HG03520 (cell line): ENCODE measurements at regions not wholly inside any gene's neighbourhood (a gene's known extent, or its start where the extent isn't known, plus 50 kb on each side); places are given as distances from the start of the nearest gene placed in this dataset.

Experiments used
- ATAC-seq: cut with Tn5 transposase; IDR thresholded peaks from one replicate; pipeline ENCODE4 v1.9.1; 2021; ENCODE audit warnings: mild to moderate bottlenecking, moderate library complexity; ENCODE audit not compliant: unreplicated experiment

GRCh38 chr11:104541701-104542100 lies 356.6 kb downstream of the CASP12 start:
- ATAC-seq = no peak

GRCh38 chr11:104538313-104538712 lies 359.9 kb downstream of the CASP12 start:
- no peak for ATAC-seq

- no peak for ATAC-seq
Observed at GRCh38 chr11:104534278-104534677, 364.0 kb downstream of the CASP12 start.

GRCh38 chr11:104531894-104532293 lies 366.4 kb downstream of the CASP12 start:
- ATAC-seq = no peak

GRCh38 chr11:104531075-104531474 lies 367.1 kb upstream of the PDGFD start:
- no peak for ATAC-seq

- ATAC-seq = no peak
Observed at GRCh38 chr11:104529906-104530305, 366.0 kb upstream of the PDGFD start.

- no peak for ATAC-seq
Observed at GRCh38 chr11:104529213-104529612, 365.3 kb upstream of the PDGFD start.

GRCh38 chr11:104526006-104526405 lies 362.1 kb upstream of the PDGFD start:
- ATAC-seq = no peak

GRCh38 chr11:104525416-104525815 lies 361.5 kb upstream of the PDGFD start:
- no peak for ATAC-seq

GRCh38 chr11:104524254-104524653 lies 360.3 kb upstream of the PDGFD start:
- ATAC-seq = no peak

- ATAC-seq = no peak
Observed at GRCh38 chr11:104523611-104524010, 359.7 kb upstream of the PDGFD start.

- no peak for ATAC-seq
Observed at GRCh38 chr11:104522650-104523049, 358.7 kb upstream of the PDGFD start.

GRCh38 chr11:104522123-104522522 lies 358.2 kb upstream of the PDGFD start:
- no peak for ATAC-seq

- ATAC-seq = no peak
Observed at GRCh38 chr11:104510169-104510568, 346.2 kb upstream of the PDGFD start.

GRCh38 chr11:104490182-104490581 lies 326.2 kb upstream of the PDGFD start:
- ATAC-seq = no peak

GRCh38 chr11:104488561-104488960 lies 324.6 kb upstream of the PDGFD start:
- ATAC-seq = no peak

GRCh38 chr11:104487046-104487806 lies 323.3 kb upstream of the PDGFD start:
- ATAC-seq = no peak

- no peak for ATAC-seq
Observed at GRCh38 chr11:104484804-104485554, 321.0 kb upstream of the PDGFD start.

- ATAC-seq = no peak
Observed at GRCh38 chr11:104476898-104477297, 313.0 kb upstream of the PDGFD start.

- ATAC-seq = no peak
Observed at GRCh38 chr11:104476454-104476853, 312.5 kb upstream of the PDGFD start.

- no peak for ATAC-seq
Observed at GRCh38 chr11:104467404-104467803, 303.5 kb upstream of the PDGFD start.

- no peak for ATAC-seq
Observed at GRCh38 chr11:104465321-104465720, 301.4 kb upstream of the PDGFD start.
